ENCODE measurements at regions not wholly inside any gene's neighbourhood (a gene's known extent, or its start where the extent isn't known, plus 50 kb on each side); places are given as distances from the start of the nearest gene placed in this dataset.

DNA sequence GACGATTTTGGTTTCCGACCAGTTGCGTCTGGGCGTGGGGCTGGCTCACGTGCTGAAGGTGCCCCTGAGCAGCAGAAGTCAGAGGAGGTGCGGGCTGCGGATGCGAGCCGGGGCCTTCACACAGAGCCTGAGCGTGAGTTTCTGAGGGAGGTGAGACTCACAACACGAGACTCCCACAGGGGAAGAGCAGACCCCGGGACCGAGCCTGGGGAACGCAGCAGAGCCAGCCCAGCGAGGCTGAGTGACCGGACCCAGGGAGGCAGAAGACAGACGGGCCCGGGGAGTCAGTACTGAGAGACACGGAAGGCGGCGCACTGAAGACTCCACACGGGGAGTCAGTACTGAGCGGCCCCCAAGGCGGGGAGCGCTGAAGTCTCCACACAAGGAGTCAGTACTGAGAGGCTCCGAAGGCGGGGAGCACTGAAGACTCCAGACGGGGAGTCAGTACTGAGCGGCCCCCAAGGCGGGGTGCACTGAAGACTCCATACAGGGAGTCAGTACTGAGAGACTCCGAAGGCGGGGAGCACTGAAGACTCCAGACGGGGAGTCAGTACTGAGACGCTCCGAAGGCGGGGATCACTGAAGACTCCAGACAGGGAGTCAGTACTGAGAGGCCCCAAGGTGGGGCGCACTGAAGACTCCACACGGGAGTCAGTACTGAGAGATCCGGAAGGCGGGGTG lies 77.8 kb downstream of the DLL1 start:
- DNase-seq: no peak

DNA sequence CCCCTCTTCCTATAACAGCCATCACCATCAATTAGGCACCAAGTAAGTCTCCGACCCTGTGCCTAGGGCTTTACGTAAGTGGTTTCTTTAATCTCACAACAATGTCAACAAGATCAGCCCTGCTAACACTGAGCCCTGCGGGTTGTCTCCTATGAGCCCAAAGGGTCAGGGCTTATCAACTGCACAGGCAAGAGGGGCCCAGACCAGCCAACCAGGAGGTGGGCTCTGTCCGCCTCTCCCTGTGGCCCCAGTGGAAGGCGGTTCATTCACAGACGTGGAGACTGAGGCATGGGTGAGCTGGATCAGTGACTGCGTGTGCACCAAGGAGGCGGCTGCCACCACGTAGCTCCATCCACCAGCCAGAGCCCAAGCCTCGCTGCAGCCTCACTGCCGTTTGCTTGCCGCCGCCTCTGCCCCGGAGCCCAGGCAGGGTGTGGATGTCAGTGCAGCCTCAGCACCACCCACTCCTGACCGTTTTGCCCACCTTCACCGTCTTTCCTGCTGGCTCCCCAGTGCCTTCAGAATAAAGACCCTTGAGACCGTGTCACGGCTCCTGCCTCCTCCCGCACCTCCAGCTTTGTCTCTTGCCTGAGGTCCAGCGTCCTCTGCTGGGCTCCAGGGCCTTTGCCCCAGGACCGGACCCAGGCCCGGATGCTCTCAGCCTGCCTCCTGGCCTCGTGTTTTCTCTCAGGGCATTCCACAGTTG lies 78.7 kb downstream of the DLL1 start:
- no peak for DNase-seq

DNA sequence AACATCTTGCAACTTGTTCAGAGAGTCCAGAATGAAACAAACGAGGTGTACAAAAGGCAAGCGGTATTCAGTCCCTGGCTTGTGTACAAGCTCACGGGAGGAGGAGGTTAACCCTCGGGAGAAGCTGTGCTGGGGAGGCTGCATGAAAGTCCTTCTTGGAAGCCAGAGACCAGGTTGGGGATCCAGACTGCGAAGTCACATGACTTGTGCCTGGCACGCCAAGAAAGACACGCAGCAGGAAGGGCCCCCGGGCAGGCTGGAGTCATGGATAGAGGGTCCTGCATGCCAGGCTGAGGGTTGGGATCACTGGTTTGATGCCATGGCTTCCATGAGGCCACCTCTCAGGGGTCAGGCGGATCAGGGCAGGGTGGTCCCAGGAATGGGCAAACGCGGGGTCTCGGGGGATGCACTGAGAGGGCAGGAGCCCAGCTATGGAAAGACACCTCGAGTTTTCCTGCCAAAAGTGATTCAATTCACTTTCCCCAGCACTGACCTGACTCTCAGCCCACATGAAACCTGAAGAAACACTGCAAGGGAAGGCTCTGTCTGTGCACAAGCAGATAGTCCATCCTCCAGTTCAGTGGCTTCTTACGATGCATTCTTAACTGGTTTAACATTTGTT lies 79.4 kb downstream of the DLL1 start:
- DNase-seq: no peak

DNA sequence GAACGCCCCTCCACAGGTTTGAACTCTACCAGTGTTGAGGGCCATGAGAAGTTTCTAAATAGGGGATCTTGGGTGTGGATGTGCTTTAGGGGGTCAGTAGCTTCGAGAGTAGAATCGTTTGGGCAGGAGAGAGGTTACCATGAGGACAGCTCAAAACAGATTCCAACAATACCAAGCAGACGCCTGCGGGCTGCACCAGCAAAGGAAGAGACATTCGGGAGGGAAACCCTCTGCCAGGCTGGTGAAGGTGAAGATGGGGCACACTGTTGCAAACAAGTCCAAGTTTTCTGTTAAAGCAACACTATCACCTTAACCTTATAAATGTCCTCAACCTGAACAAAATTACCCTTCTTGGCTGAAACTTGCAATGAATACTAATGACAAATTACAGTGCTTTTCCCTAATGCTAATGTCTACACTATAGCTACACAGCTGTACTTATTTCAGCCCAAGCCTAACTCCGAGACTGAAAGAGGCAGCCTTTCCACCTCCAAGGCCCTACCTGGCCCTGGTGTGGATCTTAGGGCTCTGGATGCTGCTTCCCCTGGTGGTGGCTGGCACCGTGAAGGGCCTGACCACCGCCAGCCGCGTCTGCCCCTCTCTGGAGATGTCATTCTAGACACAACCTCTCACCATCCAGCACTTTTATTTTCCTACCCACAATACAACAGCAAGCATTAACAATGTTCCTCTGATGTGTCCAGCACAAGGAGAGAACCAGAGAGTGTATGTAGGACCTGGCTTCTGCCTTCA lies 80.1 kb downstream of the DLL1 start:
- no peak for DNase-seq

DNA sequence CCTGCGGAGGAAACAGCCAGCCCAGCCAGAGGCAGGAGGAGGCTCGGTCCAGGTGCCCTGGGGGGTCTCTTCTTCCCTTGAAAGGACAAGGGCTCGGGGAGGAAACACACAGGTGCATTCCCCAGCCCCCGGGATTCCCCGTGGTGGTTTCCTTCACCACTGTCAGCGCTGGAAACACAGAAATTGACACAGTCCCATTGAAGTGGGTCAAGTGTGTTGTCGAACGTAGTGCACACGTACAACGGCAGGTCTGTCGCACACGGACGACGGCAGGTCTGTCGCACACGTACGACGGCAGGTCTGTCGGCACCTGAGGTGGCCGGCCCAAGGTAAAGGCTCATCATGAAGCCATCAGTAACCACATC lies 80.9 kb downstream of the DLL1 start:
- no peak for DNase-seq

- no peak for DNase-seq
These were observed 81.4 kb downstream of the DLL1 start for GRCh38 chr6:170209354-170210025.

- DNase-seq: no peak
These were observed 82.1 kb downstream of the DLL1 start for GRCh38 chr6:170208651-170209353.

DNA sequence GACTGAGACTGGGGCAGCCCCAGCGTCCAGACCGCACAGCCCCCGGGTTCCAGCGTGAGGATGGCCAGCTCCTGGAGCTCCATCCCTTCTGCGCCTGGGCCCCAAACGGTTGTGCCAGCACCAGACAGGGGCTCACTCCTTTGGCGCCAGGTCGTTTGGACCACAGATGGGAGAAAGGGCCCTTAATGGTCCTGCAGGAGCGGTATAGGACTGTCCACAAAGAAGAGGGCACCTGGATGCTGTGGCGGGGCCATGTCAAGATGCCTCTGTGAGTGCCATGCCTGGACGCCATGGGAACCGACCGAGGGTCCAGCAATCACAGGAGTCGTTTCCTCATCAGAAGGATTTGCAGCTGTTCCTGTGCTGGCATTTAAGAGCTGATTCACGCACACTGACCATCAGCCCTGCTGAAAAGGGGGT lies 82.7 kb downstream of the DLL1 start:
- no peak for DNase-seq

DNA sequence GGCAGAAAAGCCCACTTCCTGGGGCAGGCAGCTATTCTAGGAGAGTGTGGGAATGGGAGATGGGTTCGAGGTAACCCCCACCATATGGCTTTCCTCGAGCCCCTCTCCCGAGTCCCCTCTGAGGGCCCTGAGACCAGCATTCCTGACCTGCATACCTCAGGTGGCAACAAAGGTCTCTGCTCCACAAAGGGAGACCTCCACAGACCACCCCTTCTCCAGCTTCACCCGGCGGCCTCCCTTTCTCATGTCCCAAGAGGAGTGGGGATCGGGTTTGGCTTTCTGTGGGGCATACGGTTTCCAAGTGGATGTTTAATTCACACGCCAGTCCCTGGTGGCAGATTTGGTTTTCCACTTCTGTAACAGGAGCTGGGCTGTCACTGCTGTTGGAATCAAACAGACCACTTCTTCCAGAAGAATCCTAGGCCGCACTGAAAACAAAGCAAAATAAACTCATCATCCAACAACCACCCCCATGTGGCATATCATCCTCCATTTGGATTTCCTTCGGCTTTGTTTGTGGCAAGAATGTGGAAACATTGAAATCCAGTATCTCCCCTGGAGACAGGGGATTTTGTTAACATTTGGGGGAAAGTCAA lies 83.2 kb downstream of the DLL1 start:
- no peak for DNase-seq

GRCh38 chr6:170206851-170207431 lies 83.9 kb downstream of the DLL1 start:
- no peak for DNase-seq

DNA sequence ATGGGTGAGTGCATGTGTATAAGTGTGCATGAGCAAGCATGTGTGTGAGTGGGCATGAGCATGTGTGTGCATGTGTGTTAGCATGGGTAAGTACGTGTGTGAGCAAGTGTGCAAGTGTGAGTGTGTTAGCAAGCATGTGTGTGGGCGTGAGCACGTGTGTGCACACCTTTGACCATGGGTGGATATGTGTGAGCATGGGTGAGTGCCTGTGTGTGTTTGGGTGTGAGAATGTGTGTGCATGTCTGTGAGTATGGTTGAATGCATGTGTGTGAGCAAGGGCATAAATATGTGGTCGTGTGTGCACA lies 84.6 kb downstream of the DLL1 start:
- DNase-seq: no peak

DNA sequence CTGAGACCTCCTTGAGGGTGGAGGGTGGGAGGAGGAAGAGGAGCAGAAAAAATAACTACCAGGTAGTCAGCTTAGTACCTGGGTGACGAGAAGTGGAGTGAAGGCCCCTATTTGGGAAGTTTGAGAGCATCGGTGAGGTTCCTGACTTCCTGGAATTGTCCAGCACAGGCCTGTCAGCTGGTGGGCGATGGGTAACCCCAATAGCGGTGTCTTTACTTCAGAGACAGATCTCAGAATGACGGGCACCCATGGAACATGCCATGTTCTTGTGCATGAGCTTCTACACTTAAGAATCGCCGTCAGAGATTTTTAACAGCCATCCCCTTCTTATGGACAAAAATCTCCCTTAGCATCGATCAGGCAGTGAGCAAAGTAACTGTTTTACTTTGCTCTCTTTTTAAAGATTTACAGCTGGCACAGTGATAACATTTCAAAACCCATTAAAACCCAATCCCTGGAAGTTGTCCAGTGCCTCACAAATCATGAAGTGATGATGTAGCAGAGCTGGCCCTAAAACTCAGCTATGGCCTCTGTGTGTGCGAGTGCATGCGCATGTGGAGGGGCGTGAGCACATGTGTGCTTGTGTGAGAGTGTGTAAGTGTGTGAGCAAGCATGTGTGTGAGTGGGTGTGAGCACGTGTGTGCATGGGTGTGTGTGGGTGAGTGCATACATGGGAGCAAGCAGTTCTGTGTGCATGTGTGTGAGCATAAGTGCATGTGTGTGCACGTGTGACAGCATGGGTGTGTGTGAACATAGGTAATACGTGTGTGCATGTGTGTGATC lies 85.2 kb downstream of the DLL1 start:
- no peak for DNase-seq

DNA sequence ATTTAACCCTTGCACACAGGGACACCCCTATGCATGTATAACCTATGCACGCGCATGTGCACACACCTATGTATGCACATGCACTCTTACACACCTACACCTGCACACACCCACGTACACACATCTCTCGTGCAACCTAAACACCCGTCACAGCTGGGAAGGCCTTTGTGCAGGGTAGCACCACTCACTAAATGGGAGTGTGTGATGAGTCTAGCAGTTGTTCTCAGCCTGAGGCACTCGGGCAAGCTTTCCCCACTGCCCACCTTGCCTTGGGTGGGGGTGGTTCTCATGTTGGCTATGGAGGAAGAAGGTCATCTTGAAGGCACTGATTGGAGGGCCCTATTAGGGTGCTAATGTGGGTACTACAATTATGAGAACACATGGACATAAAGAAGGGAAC lies 85.8 kb downstream of the DLL1 start:
- DNase-seq: no peak

- DNase-seq: no peak
These were observed 87.7 kb downstream of the DLL1 start for GRCh38 chr6:170203212-170203611.

DNA sequence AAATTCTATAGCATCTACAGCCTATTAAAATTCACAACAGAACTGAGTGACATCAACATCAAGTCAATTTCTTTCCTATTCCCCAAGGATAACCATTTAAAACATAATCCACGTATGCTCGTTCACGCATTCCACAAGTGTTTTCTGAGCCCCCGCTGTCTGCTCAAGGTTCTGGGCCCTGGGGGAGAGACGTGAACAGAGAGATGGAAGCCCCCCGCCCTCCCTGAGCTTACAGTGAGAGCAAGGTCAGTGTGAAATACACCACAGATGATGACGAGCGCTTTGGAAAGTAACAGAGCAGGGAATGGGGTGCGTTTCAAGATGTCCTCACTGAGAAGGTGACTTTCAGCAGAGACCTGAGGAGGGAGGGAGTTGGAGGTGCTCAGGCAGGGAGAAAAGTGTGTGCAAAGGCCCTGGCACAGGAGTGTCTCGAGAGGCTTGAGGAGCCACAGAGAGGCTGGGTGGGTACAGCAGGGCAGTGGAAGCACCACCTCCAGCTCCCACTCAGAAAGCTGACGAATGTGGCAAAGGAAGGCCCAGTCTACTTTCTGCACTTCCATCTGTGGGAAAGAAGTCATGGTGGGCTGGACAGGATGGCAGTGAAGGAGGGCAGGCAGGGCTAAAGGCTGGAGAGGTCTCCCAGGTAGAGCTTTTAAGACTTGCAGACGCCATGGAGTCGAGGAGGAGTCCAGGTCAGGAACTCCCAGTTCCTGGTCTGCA lies 88.3 kb downstream of the DLL1 start:
- DNase-seq: no peak

DNA sequence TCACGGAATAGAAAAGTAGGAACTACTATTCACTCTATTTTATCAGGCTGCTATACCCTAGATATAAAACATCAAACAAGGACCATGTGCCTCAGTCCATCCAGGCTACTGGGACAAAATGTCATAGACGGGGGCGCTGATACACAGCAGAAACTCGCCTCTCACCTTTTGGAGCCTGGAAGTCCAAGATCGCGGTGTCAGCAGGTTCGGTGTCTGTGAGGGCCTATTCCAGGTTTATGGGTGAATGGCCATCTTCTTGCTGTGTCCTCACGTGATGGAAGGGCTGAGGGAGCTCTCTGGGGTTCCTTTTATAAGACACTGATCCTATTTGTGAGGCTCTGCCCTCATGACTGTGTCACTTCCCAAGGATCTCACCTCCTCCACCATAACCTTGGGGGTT lies 89.5 kb downstream of the DLL1 start:
- DNase-seq: no peak

DNA sequence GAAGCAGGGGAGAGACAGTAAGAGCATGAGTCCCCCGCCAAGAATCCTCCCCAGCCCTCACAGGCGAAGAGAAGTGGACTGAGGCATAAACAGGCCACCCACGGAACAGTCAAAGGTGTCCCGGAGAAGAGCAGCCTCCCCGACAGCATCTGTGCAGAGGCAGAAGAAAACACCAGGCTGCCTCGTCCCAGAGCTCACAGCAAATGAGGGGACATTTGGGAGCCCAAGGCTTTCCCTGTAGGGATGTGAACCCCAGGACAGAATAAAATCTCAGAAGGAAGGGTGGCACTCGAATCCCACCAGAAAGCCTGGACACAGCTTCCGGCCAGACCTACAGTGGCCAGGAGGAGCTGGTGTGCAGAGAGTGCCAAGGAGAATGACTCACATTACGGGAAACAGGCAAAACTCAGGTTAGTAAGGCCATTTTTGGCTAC lies 90.4 kb downstream of the DLL1 start:
- no peak for DNase-seq

GRCh38 chr6:170199716-170200115 lies 91.2 kb downstream of the DLL1 start:
- no peak for DNase-seq

DNA sequence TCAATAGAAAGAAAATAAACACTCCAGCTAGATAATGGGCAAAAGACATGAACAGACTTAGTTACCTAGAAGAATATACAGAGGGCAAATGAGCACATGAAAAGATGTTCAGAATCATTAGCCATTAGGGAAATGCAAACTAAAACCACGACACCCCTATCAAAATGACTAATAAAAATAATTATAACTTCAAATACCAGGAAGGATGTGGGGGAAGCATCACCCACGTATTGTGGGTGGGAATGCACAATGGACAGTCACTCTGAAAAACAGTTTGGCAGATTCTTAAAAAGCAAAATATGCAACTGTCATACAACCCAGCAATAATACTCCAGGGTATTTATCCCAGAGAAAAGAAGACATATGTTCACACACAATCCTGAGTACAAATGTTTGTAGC lies 92.6 kb downstream of the DLL1 start:
- DNase-seq: no peak

DNA sequence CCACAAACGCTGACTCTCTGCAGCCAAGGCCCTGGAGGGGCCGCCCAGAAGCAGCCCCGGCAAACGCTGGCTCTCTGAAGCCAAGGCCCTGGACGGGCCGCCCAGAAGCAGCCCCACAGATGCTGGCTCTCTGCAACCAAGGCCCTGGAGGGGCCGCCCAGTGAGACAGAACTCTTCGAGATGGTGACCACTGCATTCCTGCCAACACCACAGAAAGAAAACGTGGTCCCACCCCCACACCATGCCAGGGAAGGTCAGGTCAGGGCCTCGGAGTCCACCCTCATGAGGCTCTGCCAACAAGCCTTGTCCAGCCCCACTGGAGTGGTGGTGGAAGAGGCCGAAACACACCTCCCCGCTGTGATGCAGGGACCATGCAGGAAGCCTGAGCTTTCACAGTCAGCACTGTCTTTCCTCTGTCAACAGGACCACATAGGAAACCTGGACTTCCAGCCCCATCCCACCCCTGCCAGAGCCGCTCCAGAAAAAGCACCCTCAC lies 97.5 kb downstream of the DLL1 start:
- no peak for DNase-seq
